DMS79 treated with DMSO at 0.1 percent for 48 hours (cell line): ENCODE measurements at regions not wholly inside any gene's neighbourhood (a gene's known extent, or its start where the extent isn't known, plus 50 kb on each side); places are given as distances from the start of the nearest gene placed in this dataset.

Experiments used
- DNase-seq: peaks from one replicate; lab custom pipeline; 2025; lab: John Stamatoyannopoulos, UW

DNA sequence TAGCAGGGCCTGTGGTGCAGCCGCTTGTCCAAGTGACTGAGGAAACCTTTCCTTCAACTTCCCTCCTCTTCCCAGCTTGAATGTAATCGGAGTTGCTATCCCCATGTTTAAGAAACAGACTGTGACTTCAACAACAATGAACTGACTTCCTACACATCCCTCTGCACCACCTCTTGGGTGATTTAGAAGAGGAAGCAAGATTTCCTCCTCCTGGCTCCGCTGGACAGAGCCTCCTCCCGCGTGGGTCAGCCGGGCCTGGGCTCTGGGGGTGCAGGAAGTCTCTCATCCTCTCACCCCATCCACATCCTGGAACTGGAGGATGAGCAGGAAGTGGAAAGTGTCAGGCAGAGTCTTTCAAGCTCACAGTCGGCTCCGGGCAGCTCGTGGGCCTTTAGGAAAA, 84.3 kb downstream of the GATA6 start:
- no peak for DNase-seq

- no peak for DNase-seq
Observed at GRCh38 chr18:22253156-22253555, 83.8 kb downstream of the GATA6 start.
